Breast epithelium (tissue), 4 donors: ENCODE measurements at regions not wholly inside any gene's neighbourhood (a gene's known extent, or its start where the extent isn't known, plus 50 kb on each side); places are given as distances from the start of the nearest gene placed in this dataset.
A peak's percentile ranks its signal among the peaks of the same experiment; 100 is the strongest.

ENCODE experiments used
- DNase-seq, 2 donors: peaks; one replicate each; pipeline ENCODE4 v3.0.0-alpha.2; 2019; ENCODE audit warnings: low spot score in 2 of 2
- H3K27ac ChIP-seq, 2 donors: fragments of 200-600 bp; sonication (generic) in 1 of 2; one replicate each; pipeline ENCODE4 v1.5.1; 2016 to 2019; ENCODE audit warnings: mild to moderate bottlenecking in 1 of 2
- H3K27me3 ChIP-seq, 2 donors: fragments of 200-600 bp; sonication (generic) in 1 of 2; one replicate each; pipeline versions ENCODE4 v1.5.1 to v1.6.0; 2017 to 2019; ENCODE audit warnings: control low read depth in 1 of 2, mild to moderate bottlenecking in 1 of 2
- H3K36me3 ChIP-seq: fragments of 200-600 bp; one replicate; pipeline ENCODE4 v1.5.1; 2019
- H3K4me1 ChIP-seq, 2 donors: fragments of 200-600 bp; sonication (generic); one replicate each; pipeline ENCODE4 v1.5.1; 2016 to 2019; ENCODE audit warnings: control low read depth in 1 of 2
- H3K4me3 ChIP-seq, 3 donors: fragments of 200-600 bp; sonication (generic); 1 replicate in 2 of 3; 2 replicates in 1 of 3; pipeline ENCODE4 v1.5.1; 2016 to 2019; ENCODE audit warnings: mild to moderate bottlenecking in 3 of 3, moderate library complexity in 2 of 3
- H3K9me3 ChIP-seq, 2 donors: fragments of 200-600 bp; sonication (generic) in 1 of 2; one replicate each; pipeline ENCODE4 v1.5.1; 2016 to 2019; ENCODE audit warnings: control low read depth in 1 of 2
- CTCF ChIP-seq, 3 donors: fragments of 450-650 bp; IDR thresholded peaks; one replicate each; pipeline ENCODE4 v1.5.1; 2016 to 2017; ENCODE audit warnings: antibody characterized with exemption in 3 of 3, mild to moderate bottlenecking in 3 of 3, moderate library complexity in 3 of 3
- POLR2A ChIP-seq: fragments of 450-650 bp; IDR thresholded peaks from one replicate; pipeline ENCODE4 v1.6.1; 2016; ENCODE audit warnings: antibody characterized with exemption, mild to moderate bottlenecking, moderate library complexity
- POLR2AphosphoS5 ChIP-seq, 3 donors: sonication (generic); formaldehyde crosslinking; IDR thresholded peaks; one replicate each; pipeline ENCODE4 v1.6.1; 2017; ENCODE audit warnings: antibody characterized with exemption in 3 of 3
- intact Hi-C: fragments of 100-400 bp; cut with DNase I; formaldehyde crosslinking; loops from one replicate; pipeline ENCODE4 v1.15.1; 2023; ENCODE audit warnings: low total_unique reads

GRCh38 chr6:134442073-134442472 lies 124.2 kb upstream of the SGK1 start:
- no peaks in the 10 kb centered on the region for H3K4me1 ChIP-seq
- no peaks in the 10 kb centered on the region for H3K36me3 ChIP-seq
- intact Hi-C loops: no loop called here
- H3K4me3 ChIP-seq: no peak overlapping the region
- H3K9me3 ChIP-seq: no peaks in the 10 kb centered on the region
- DNase-seq: no peak
- H3K27me3 ChIP-seq: no peaks in the 10 kb centered on the region
- no peak overlapping the region for H3K27ac ChIP-seq
- no peak for TF ChIP-seq CTCF (IDR thresholded peaks at IDR 0.05)
- no peak for TF ChIP-seq POLR2A
- TF ChIP-seq POLR2AphosphoS5 (IDR thresholded peaks at IDR 0.05): no peak

- H3K36me3 ChIP-seq: no peaks in the 10 kb centered on the region
- TF ChIP-seq CTCF (IDR thresholded peaks at IDR 0.05) (no peak), POLR2AphosphoS5 (IDR thresholded peaks at IDR 0.05) (no peak), POLR2A (no peak)
These were observed 120.9 kb upstream of the SGK1 start for GRCh38 chr6:134438837-134439236.

GRCh38 chr6:134437376-134437775 lies 119.5 kb upstream of the SGK1 start:
- Histone ChIP-seq H3K4me3 (no peak overlapping the region), H3K27me3 (no peaks in the 10 kb centered on the region), H3K27ac (no peak overlapping the region), H3K4me1 (peaks cover 0 to 4% of the 10 kb centered on the region in 2 donors), H3K36me3 (no peaks in the 10 kb centered on the region), H3K9me3 (no peaks in the 10 kb centered on the region)
- intact Hi-C loops: no loop called here
- DNase-seq: no peak
- TF ChIP-seq POLR2AphosphoS5 (IDR thresholded peaks at IDR 0.05) (no peak), CTCF (IDR thresholded peaks at IDR 0.05) (no peak), POLR2A (no peak)

More at GRCh38 chr6:134438837-134439236, 120.9 kb upstream of the SGK1 start:
- DNase-seq: no peak
- no peaks in the 10 kb centered on the region for H3K9me3 ChIP-seq
- intact Hi-C loops: no loop called here
- H3K27ac ChIP-seq: no peak overlapping the region
- H3K27me3 ChIP-seq: no peaks in the 10 kb centered on the region
- H3K4me1 ChIP-seq: peaks cover 0 to 4% of the 10 kb centered on the region in 2 donors
- H3K4me3 ChIP-seq: no peak overlapping the region

- intact Hi-C loops: no loop called here
- no peaks in the 10 kb centered on the region for H3K9me3 ChIP-seq
- no peak overlapping the region for H3K4me3 ChIP-seq
- peaks cover 0 to 4% of the 10 kb centered on the region in 2 donors for H3K4me1 ChIP-seq
- no peaks in the 10 kb centered on the region for H3K36me3 ChIP-seq
- no peak overlapping the region for H3K27ac ChIP-seq
- no peak for DNase-seq
- no peaks in the 10 kb centered on the region for H3K27me3 ChIP-seq
- TF ChIP-seq CTCF (IDR thresholded peaks at IDR 0.05) (no peak), POLR2AphosphoS5 (IDR thresholded peaks at IDR 0.05) (no peak), POLR2A (no peak)
These were observed 119.0 kb upstream of the SGK1 start for GRCh38 chr6:134436950-134437349.

GRCh38 chr6:134436281-134436815 lies 118.4 kb upstream of the SGK1 start:
- Histone ChIP-seq H3K9me3 (no peaks in the 10 kb centered on the region), H3K4me3 (peak overlapping the region in 1 of 3 donors; percentile 2), H3K27me3 (no peaks in the 10 kb centered on the region), H3K27ac (no peak overlapping the region), H3K36me3 (no peaks in the 10 kb centered on the region), H3K4me1 (peaks cover 0 to 4% of the 10 kb centered on the region in 2 donors)
- no peak for DNase-seq
- TF ChIP-seq POLR2AphosphoS5 (IDR thresholded peaks at IDR 0.05) (no peak), POLR2A (no peak), CTCF (IDR thresholded peaks at IDR 0.05) (no peak)
- intact Hi-C loops: no loop called here
